ENCODE measurements at regions not wholly inside any gene's neighbourhood (a gene's known extent, or its start where the extent isn't known, plus 50 kb on each side); places are given as distances from the start of the nearest gene placed in this dataset.
"Not testable (repeated sequence)": the region's sequence is repeated elsewhere in the genome, so short reads cannot be mapped to it uniquely, and the experiment has no call there.

- no peak for DNase-seq
Observed at GRCh38 chr15:54840621-54841398, 355.9 kb downstream of the RSL24D1 start.

- no peak for DNase-seq
Observed at GRCh38 chr15:54839379-54839778, 357.4 kb downstream of the RSL24D1 start.

GRCh38 chr15:54836052-54836795 lies 360.5 kb downstream of the RSL24D1 start:
- no peak for DNase-seq

- DNase-seq = no peak
Observed at GRCh38 chr15:54829821-54830220, 366.9 kb downstream of the RSL24D1 start.

DNA sequence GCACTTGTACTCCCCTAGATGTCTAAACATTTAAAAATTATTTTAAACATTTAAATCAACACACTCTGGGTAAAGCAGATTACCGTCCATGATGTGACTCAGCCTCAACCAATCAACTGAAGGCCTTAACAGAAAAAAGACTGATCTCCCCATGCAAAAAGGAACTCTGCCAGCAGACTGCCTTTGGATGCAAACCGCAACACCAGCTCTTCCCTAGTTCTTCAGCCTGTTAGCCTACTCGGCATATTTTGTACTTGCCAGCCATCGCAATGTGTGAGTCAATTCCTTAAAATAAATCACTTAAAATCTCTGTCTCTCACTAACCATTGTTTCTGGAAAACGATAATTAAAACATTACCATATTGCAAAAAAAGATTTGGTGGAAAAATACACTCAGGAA lies 375.9 kb downstream of the RSL24D1 start:
- DNase-seq = no peak

- DNase-seq = no peak
Observed at GRCh38 chr15:54820098-54820497, 376.6 kb downstream of the RSL24D1 start.

GRCh38 chr15:54816401-54816800 lies 380.3 kb downstream of the RSL24D1 start:
- no peak for DNase-seq

DNA sequence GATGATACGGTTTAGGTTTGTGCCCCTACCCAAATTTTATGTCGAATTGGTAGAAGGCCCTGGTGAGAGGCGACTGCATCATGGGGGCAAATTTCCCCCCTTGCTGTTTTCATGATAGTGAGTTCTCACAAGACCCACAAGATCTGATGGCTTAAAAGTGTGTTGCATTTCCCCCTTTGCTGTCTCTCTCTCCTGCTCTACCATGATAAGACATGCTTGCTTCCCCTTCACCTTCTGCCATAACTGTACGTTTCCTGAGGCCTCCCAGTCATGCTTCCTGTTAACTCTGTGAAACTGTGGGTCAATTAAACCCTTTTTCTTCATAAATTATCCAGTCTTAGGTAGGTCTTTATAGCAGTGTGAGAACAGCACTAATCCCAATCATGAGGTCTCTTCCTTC lies 381.2 kb downstream of the RSL24D1 start:
- DNase-seq = no peak

DNA sequence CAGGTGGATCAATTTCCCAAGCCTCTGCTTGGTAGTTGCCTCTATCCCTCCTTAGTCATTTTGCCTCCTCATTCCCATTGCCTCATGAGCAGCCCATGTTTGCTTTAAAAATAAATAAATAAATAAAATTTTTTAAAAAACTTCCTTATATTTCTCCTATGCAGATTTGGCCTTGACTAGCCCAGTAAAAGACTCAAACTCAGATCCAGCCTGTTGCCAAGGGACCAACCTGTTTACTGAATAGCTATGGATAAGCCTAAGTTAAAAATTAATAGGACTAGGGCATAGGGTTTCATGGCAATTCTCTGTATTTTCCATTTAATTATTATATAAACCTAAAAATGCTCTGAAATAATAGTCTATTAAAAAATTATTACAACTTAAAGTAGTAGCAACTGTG lies 384.4 kb downstream of the RSL24D1 start:
- no peak for DNase-seq

GRCh38 chr15:54810496-54810895 lies 386.2 kb downstream of the RSL24D1 start:
- DNase-seq = no peak

- DNase-seq = no peak
Observed at GRCh38 chr15:54810031-54810430, 386.7 kb downstream of the RSL24D1 start.

DNA sequence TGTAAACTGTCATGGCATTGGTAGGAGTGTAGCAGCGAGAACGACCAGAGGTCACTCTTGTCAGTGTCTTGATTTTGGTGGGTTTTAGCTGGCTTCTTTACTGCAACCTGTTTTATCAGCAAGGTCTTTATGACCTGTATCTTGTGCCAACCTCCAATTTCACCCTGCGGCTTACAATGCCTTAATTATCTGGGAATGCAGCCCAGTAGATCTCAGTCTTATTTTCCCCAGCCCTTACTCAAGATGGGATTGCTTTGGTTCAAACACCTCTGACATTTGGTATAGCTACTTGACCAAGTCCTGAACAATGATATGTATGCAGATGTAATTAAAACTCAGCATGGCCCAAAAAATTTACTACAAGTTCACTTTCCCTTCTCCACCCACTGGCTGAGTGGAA lies 388.4 kb downstream of the RSL24D1 start:
- no peak for DNase-seq

DNA sequence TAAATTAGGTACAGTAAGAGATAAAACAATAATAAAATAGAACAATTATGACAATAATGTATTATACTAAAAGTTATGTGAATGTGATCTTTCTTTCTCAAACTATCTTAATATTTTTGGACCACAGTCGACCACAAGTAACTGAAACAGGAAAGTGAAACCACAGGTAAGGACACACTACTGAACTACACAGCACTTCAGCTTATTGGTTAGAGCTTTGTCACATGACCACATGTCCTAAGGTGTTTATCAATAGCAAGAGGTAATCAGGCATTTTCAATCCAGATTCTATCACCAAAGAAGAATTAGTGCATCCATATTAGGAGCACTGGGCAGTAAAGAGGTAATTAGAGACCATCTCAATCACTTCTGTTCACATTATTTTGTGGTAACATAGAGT lies 392.8 kb downstream of the RSL24D1 start:
- DNase-seq = no peak

- no peak for DNase-seq
Observed at GRCh38 chr15:54803134-54803808, 393.5 kb downstream of the RSL24D1 start.

DNA sequence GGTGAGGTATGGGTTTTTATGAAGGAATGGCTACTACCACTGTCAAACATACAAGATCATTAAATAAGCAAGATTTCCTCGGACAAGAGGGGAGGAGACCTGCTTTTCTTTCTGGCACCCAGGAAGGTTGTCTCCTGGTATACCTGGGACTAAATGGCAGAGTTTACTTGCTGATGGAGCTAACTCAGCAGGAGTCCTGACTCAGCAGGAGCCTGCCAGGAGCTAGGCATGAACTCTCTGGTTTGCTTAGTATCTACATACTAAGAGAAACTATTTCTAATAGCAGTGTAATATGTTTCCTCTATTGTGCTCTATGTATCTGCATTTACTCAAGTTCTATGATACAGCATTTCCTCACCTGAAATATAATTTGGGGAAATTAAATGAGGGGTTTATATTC lies 404.2 kb downstream of the RSL24D1 start:
- DNase-seq = no peak

- no peak for DNase-seq
Observed at GRCh38 chr15:54790693-54791092, 406.0 kb downstream of the RSL24D1 start.

DNA sequence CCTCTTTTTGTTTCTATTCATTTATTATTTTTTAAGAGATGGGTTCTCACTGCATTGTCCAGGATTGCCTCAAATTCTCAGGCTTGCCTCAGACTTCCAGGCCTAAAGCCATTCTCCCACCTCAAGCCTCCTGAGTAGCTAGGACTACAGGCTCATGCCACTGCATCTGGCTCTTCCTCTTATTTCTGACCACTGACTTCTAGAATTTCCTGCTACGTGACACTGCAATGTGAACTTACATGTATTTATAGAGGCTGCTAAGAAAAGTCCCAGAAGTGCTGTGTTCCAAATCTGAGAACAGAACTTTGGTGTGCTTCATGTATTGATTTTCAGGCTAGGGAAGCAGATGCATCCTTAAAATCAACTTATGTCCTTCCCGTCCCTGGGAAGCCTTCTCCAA lies 407.4 kb downstream of the RSL24D1 start:
- no peak for DNase-seq

DNA sequence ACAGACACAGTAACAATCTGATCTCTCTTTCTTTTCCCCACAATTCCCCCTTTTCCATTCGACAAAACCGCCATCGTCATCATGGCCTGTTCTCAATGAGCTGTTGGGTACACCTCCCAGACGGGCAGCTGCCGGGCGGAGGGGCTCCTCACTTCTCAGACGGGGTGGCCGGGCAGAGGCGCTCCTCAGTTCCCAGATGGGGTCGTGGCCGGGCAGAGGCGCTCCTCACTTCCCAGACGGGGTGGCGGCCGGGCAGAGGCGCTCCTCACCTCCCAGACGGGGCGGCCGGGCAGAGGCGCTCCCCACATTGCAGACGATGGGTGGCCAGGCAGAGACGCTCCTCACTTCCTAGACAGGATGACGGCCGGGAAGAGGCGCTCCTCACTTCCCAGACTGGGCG lies 415.5 kb downstream of the RSL24D1 start:
- not testable (repeated sequence) for DNase-seq

- no peak for DNase-seq
Observed at GRCh38 chr15:54779271-54779670, 417.5 kb downstream of the RSL24D1 start.

GRCh38 chr15:54776410-54776809 lies 420.3 kb downstream of the RSL24D1 start:
- no peak for DNase-seq

- DNase-seq = no peak
Observed at GRCh38 chr15:54772663-54773062, 424.1 kb downstream of the RSL24D1 start.

DNA sequence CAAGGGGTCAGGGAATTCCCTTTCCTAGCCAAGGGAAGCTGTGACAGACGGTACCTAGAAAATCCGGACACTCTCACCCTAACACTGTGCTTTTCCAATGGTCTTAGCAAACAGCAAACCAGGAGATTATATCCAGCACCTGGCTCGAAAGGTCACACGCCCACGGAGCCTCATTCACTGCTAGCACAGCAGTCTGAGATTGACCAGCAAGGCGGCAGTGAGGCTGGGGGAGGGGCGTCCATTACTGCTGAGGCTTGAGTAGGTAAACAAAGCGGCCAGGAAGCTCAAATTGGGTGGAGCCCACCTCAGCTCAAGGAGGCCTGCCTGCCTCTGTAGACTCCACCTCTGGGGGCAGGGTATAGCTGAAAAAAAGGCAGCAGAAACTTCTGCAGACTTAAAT lies 447.3 kb downstream of the RSL24D1 start:
- DNase-seq = not testable (repeated sequence)

- DNase-seq = no peak
Observed at GRCh38 chr15:54722342-54722986, 474.3 kb downstream of the RSL24D1 start.
